Middle frontal gyrus (tissue), 1 donor: ENCODE measurements at regions not wholly inside any gene's neighbourhood (a gene's known extent, or its start where the extent isn't known, plus 50 kb on each side); places are given as distances from the start of the nearest gene placed in this dataset.
"Not testable (repeated sequence)": the region's sequence is repeated elsewhere in the genome, so short reads cannot be mapped to it uniquely, and the experiment has no call there.

Experiments
- DNase-seq: peaks from one replicate; pipeline ENCODE4 v3.0.0-alpha.2; 2015; ENCODE audit warnings: low spot score; ENCODE audit errors: extremely low spot score

GRCh38 chr7:48822138-48822537 is 102.2 kb upstream of the CDC14C start:
- no peak for DNase-seq

GRCh38 chr7:48832303-48832845 is 92.0 kb upstream of the CDC14C start:
- DNase-seq = peak; percentile 60

- no peak for DNase-seq
Measured at GRCh38 chr7:48837266-48837665, 87.1 kb upstream of the CDC14C start.

GRCh38 chr7:48839108-48839507 is 85.2 kb upstream of the CDC14C start:
- DNase-seq = no peak

GRCh38 chr7:48841739-48842138 is 82.6 kb upstream of the CDC14C start:
- DNase-seq = no peak

GRCh38 chr7:48847917-48848316 is 76.4 kb upstream of the CDC14C start:
- DNase-seq = no peak

- DNase-seq = not testable (repeated sequence)
Measured at GRCh38 chr7:48860447-48860846, 63.9 kb upstream of the CDC14C start.

- DNase-seq = no peak
Measured at GRCh38 chr7:48868916-48869315, 55.4 kb upstream of the CDC14C start.

- no peak for DNase-seq
Measured at GRCh38 chr7:48872548-48872947, 51.8 kb upstream of the CDC14C start.
